Smooth muscle cell (in vitro differentiated cells): ENCODE measurements at regions not wholly inside any gene's neighbourhood (a gene's known extent, or its start where the extent isn't known, plus 50 kb on each side); places are given as distances from the start of the nearest gene placed in this dataset.

Source experiments
- DNase-seq: peaks from one replicate; lab custom pipeline; 2025; ENCODE audit not compliant: unreplicated experiment; lab: John Stamatoyannopoulos, UW
- H2AFZ ChIP-seq: fragments of 200-600 bp; sonication (generic); 2 replicates; pipeline ENCODE4 v1.6.0; 2016; ENCODE audit warnings: antibody characterized with exemption, low read depth, mild to moderate bottlenecking
- H3F3A ChIP-seq: fragments of 200-600 bp; sonication (generic); 2 replicates; pipeline ENCODE4 v1.6.0; 2017; ENCODE audit warnings: antibody characterized with exemption, low read depth
- H3K27ac ChIP-seq: fragments of 200-600 bp; sonication (generic); 2 replicates; pipeline ENCODE4 v1.5.1; 2016; ENCODE audit warnings: low read depth, mild to moderate bottlenecking
- H3K27me3 ChIP-seq: fragments of 200-600 bp; sonication (generic); 2 replicates; pipeline ENCODE4 v1.6.1; 2016; ENCODE audit warnings: low read depth, mild to moderate bottlenecking
- H3K36me3 ChIP-seq: fragments of 200-600 bp; sonication (generic); 2 replicates; pipeline ENCODE4 v1.5.1; 2016; ENCODE audit warnings: low read depth
- H3K4me1 ChIP-seq: fragments of 200-600 bp; sonication (generic); 2 replicates; pipeline ENCODE4 v1.5.1; 2016; ENCODE audit warnings: low read depth
- H3K4me2 ChIP-seq: fragments of 200-600 bp; sonication (generic); 2 replicates; pipeline ENCODE4 v1.6.0; 2016; ENCODE audit warnings: mild to moderate bottlenecking
- H3K4me3 ChIP-seq: fragments of 200-600 bp; sonication (generic); 2 replicates; pipeline ENCODE4 v1.5.1; 2016; ENCODE audit warnings: mild to moderate bottlenecking
- H3K79me2 ChIP-seq: fragments of 200-600 bp; sonication (generic); 2 replicates; pipeline ENCODE4 v1.6.0; 2016; ENCODE audit warnings: low read depth, mild to moderate bottlenecking
- H3K9ac ChIP-seq: fragments of 200-600 bp; sonication (generic); 2 replicates; pipeline ENCODE4 v1.6.0; 2016; ENCODE audit warnings: low read depth
- H3K9me3 ChIP-seq: fragments of 200-600 bp; sonication (generic); replicated peaks from 2 replicates; pipeline ENCODE4 v1.5.1; 2016; ENCODE audit warnings: low read depth
- H4K20me1 ChIP-seq: fragments of 200-600 bp; sonication (generic); 2 replicates; pipeline ENCODE4 v1.6.0; 2016; ENCODE audit warnings: low read depth
- WGBS: methylation state at CpG from one replicate; pipeline ENCODE4 v1.1.7; 2016; ENCODE audit warnings: low lambda C conversion rate; 5-methylcytosine and 5-hydroxymethylcytosine counted together
- TF ChIP-seq, protein P1 (sequence below): fragments of 200-600 bp; sonication (generic); IDR thresholded peaks from 2 replicates; pipeline ENCODE4 v1.5.1; 2017; ENCODE audit warnings: borderline replicate concordance, mild to moderate bottlenecking, antibody characterized with exemption; ENCODE audit not compliant: insufficient read depth, poor library complexity, severe bottlenecking

DNA sequence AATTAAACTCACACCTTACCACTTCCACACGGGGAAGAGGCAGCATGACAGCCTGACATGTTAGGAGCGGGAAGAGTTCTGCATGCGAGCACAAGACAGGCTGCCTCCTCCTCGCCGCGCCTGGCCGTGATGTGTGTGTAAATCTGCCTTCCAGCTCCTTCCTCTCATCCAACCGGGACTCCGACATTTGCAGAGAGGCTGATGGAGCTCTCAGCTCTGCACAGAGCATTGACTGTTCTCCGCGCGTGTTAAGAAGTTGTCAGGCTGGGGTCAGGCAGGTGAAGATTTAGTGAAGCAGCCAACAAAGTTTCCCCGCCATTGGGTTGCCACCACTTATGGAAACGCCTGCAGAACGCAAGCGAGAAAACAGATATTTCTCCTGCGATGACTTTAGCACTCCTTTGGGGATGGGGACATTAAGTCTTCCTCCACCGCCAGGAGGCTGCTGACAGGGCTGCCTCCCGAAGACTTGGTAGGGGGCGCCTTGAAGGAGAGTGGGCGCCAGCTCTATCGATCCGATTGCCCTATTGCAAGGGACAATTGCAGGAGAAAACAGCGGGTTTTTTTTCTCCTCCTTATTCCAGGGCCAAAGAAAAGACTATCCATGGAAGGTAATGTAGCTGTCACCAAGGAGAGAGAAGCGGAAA lies 213.9 kb upstream of the TSHZ3 start:
- Histone ChIP-seq H3K4me1 (no peaks in the 10 kb centered on the region), H3K79me2 (no peaks in the 10 kb centered on the region), H4K20me1 (no peaks in the 10 kb centered on the region), H3F3A (no peaks in the 10 kb centered on the region), H3K9me3 (peaks cover 8% of the 10 kb centered on the region), H2AFZ (no peak overlapping the region), H3K4me2 (no peak overlapping the region), H3K4me3 (no peak overlapping the region), H3K9ac (no peak overlapping the region), H3K27me3 (no peaks in the 10 kb centered on the region), H3K36me3 (no peaks in the 10 kb centered on the region), H3K27ac (no peak overlapping the region)
- TF ChIP-seq, protein P1, sequence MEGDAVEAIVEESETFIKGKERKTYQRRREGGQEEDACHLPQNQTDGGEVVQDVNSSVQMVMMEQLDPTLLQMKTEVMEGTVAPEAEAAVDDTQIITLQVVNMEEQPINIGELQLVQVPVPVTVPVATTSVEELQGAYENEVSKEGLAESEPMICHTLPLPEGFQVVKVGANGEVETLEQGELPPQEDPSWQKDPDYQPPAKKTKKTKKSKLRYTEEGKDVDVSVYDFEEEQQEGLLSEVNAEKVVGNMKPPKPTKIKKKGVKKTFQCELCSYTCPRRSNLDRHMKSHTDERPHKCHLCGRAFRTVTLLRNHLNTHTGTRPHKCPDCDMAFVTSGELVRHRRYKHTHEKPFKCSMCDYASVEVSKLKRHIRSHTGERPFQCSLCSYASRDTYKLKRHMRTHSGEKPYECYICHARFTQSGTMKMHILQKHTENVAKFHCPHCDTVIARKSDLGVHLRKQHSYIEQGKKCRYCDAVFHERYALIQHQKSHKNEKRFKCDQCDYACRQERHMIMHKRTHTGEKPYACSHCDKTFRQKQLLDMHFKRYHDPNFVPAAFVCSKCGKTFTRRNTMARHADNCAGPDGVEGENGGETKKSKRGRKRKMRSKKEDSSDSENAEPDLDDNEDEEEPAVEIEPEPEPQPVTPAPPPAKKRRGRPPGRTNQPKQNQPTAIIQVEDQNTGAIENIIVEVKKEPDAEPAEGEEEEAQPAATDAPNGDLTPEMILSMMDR = no peak
- 89% methylated on average over 25 of the region's 25 CpGs for WGBS
- no peak for DNase-seq

DNA sequence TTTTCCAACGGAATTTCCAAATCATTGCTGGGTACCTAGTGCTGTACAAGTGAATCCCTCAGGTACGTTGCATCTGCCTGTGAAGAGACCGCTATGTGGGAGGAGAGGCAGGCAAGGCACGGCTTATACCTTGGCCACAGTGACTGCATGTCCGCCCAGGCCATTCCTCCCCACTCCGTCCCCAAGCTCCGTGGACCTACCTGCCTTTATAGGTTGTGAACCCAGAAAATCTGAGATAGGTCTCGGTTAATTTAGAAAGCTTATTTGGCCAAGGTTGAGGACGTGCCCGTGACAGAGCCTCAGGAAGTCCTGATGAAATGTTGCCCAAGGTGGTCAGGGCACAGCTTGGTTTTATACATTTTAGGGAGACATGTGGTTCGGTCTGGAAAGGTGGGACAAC lies 218.5 kb upstream of the TSHZ3 start:
- no peaks in the 10 kb centered on the region for H4K20me1 ChIP-seq
- H3K4me2 ChIP-seq = no peak overlapping the region
- H3K27ac ChIP-seq = no peak overlapping the region
- H3F3A ChIP-seq = no peaks in the 10 kb centered on the region
- H3K4me1 ChIP-seq = no peaks in the 10 kb centered on the region
- no peak for DNase-seq
- no peaks in the 10 kb centered on the region for H3K9me3 ChIP-seq
- H3K9ac ChIP-seq = no peak overlapping the region
- no peak overlapping the region for H2AFZ ChIP-seq
- no peak overlapping the region for H3K4me3 ChIP-seq
- TF ChIP-seq, protein P1 = no peak
- no peaks in the 10 kb centered on the region for H3K36me3 ChIP-seq
- H3K79me2 ChIP-seq = no peaks in the 10 kb centered on the region
- 93% methylated on average over 11 of the region's 11 CpGs for WGBS
- no peaks in the 10 kb centered on the region for H3K27me3 ChIP-seq

DNA sequence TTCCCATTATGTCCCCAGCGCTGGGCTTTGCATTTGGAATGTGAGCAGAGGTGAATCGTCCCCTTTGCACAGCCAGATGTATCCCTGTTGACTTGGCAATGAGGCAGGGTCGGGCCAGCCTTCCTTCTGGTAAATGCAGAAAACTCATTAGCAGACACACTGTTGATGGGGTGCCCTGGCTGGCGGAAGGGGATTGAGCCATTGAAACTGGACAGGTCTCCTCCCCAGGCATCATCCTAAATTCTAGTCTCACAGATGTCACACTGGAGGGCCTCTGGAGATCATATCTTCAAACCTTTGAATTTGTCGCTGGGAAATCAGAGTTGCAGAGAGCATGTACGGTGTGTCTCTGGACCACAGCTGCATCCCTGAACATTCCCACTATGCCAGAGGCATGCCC lies 219.5 kb upstream of the TSHZ3 start:
- Histone ChIP-seq H3K9me3 (no peaks in the 10 kb centered on the region), H3F3A (no peaks in the 10 kb centered on the region), H4K20me1 (no peaks in the 10 kb centered on the region), H3K27ac (no peak overlapping the region), H3K27me3 (no peaks in the 10 kb centered on the region), H3K4me1 (no peaks in the 10 kb centered on the region), H3K9ac (no peak overlapping the region), H2AFZ (no peak overlapping the region), H3K4me2 (no peak overlapping the region), H3K36me3 (no peaks in the 10 kb centered on the region), H3K4me3 (no peak overlapping the region), H3K79me2 (no peaks in the 10 kb centered on the region)
- TF ChIP-seq, protein P1 = no peak
- WGBS = 87% methylated on average over 6 of the region's 6 CpGs
- no peak for DNase-seq

DNA sequence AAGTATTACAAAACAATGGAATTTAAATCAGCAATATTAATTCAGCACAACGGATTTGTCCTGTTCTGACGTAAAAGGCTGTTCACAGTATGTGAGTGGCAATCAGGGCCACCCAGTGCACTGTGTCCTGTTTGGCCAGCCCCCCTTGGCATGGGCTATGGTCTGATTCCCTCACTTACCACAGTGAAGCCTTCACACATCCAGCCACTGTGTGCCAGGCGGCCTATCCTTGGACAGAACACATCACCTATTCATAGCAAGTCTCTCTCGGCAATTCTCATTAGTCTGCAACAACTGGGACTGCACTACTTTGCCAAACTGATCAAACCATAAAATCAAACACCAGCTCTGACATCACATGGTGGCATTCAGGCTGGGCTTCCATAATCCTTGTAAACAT lies 221.5 kb upstream of the TSHZ3 start:
- Histone ChIP-seq H3K79me2 (no peaks in the 10 kb centered on the region), H4K20me1 (no peaks in the 10 kb centered on the region), H3K4me2 (no peak overlapping the region), H3K27ac (no peak overlapping the region), H3K9me3 (no peaks in the 10 kb centered on the region), H2AFZ (no peak overlapping the region), H3K4me3 (no peak overlapping the region), H3F3A (no peaks in the 10 kb centered on the region), H3K4me1 (no peaks in the 10 kb centered on the region), H3K9ac (no peak overlapping the region), H3K27me3 (no peaks in the 10 kb centered on the region), H3K36me3 (no peaks in the 10 kb centered on the region)
- no peak for DNase-seq
- TF ChIP-seq, protein P1 = no peak
- 87% methylated on average over 4 of the region's 4 CpGs for WGBS
